ENCODE measurements at regions not wholly inside any gene's neighbourhood (a gene's known extent, or its start where the extent isn't known, plus 50 kb on each side); places are given as distances from the start of the nearest gene placed in this dataset. TPM values are rescaled to one million over a fixed set of nuclear protein-coding genes. Genes with fewer than 3 reads are reported as not detected.

GRCh38 chr5:153437251-153437650 lies 53.2 kb upstream of the GRIA1 start:
- intact Hi-C loops (cut with micrococcal nuclease), result no loop called here
- H2AFZ ChIP-seq (ENCODE audit: insufficient read depth, low read depth, low read length, poor library complexity, severe bottlenecking), result no peak overlapping the region

GRCh38 chr5:153439130-153439529 lies 51.3 kb upstream of the GRIA1 start:
- no peak for TF ChIP-seq CTCF (IDR thresholded peaks at IDR 0.05)
- no peak for TF ChIP-seq EZH2 (IDR thresholded peaks at IDR 0.05; ENCODE audit: borderline replicate concordance, insufficient read depth, low read depth, low read length, poor library complexity, severe bottlenecking)
- DNase-seq (no peak), ATAC-seq (ENCODE audit: low read depth) (no peak)
- no peaks in the 10 kb centered on the region for H3K27me3 Mint-ChIP-seq
- Histone ChIP-seq H3K9ac (ENCODE audit: low read length) (no peak overlapping the region), H3K79me2 (ENCODE audit: control insufficient read depth, insufficient read depth, low read length) (no peaks in the 10 kb centered on the region), H3K4me2 (replicated peaks; ENCODE audit: low read depth, low read length, poor library complexity, severe bottlenecking) (no peak overlapping the region), H3K27me3 (replicated peaks in 1 of 4; ENCODE audit: control extremely low read depth in 1 of 4, control insufficient read depth in 3 of 4, insufficient read depth in 4 of 4, low read length in 3 of 4) (no peaks in the 10 kb centered on the region), H4K20me1 (ENCODE audit: control insufficient read depth, insufficient read depth, low read length, poor library complexity, severe bottlenecking) (no peaks in the 10 kb centered on the region), H3K4me1 (ENCODE audit: control insufficient read depth in 2 of 2, insufficient read depth in 2 of 2, low read length in 2 of 2) (no peaks in the 10 kb centered on the region), H3K9me3 (ENCODE audit: control extremely low read depth in 1 of 3, control insufficient read depth in 2 of 3, insufficient read depth in 1 of 3, low read length in 2 of 3) (no peaks in the 10 kb centered on the region), H3K36me3 (replicated peaks in 1 of 2; ENCODE audit: control extremely low read depth in 1 of 2, control insufficient read depth in 1 of 2, extremely low read depth in 1 of 2, insufficient read depth in 2 of 2, low read length in 1 of 2) (no peaks in the 10 kb centered on the region), H3K4me3 (ENCODE audit: control extremely low read depth in 1 of 5, extremely low read depth in 1 of 5, insufficient read depth in 1 of 5, low read depth in 2 of 5, low read length in 4 of 5) (no peak overlapping the region), H2AFZ (ENCODE audit: insufficient read depth, low read depth, low read length, poor library complexity, severe bottlenecking) (no peak overlapping the region), H3K27ac (ENCODE audit: low read length in 2 of 2) (no peak overlapping the region)
- H3K9me3 Mint-ChIP-seq (ENCODE audit: insufficient read depth), result no peaks in the 10 kb centered on the region
- no peaks in the 10 kb centered on the region for H3K4me1 Mint-ChIP-seq
- POLR2A ChIA-PET, result no interaction called here
- CTCF ChIA-PET, result no interaction called here
- no peak overlapping the region for H3K27ac Mint-ChIP-seq
- H3K4me3 Mint-ChIP-seq, result no peak overlapping the region
- intact Hi-C loops (cut with micrococcal nuclease), result no loop called here

More at GRCh38 chr5:153437251-153437650, 53.2 kb upstream of the GRIA1 start:
- H3K9ac ChIP-seq (ENCODE audit: low read length), result no peak overlapping the region
- Mint-ChIP-seq H3K27me3 (no peaks in the 10 kb centered on the region), H3K27ac (no peak overlapping the region), H3K4me1 (no peaks in the 10 kb centered on the region), H3K9me3 (ENCODE audit: insufficient read depth) (no peaks in the 10 kb centered on the region), H3K4me3 (no peak overlapping the region)
- CTCF ChIA-PET, result no interaction called here
- no peaks in the 10 kb centered on the region for H4K20me1 ChIP-seq (ENCODE audit: control insufficient read depth, insufficient read depth, low read length, poor library complexity, severe bottlenecking)
- no peak overlapping the region for H3K27ac ChIP-seq (ENCODE audit: low read length in 2 of 2)
- no peaks in the 10 kb centered on the region for H3K79me2 ChIP-seq (ENCODE audit: control insufficient read depth, insufficient read depth, low read length)
- no peak overlapping the region for H3K4me2 ChIP-seq (replicated peaks; ENCODE audit: low read depth, low read length, poor library complexity, severe bottlenecking)
- H3K27me3 ChIP-seq (replicated peaks in 1 of 4; ENCODE audit: control extremely low read depth in 1 of 4, control insufficient read depth in 3 of 4, insufficient read depth in 4 of 4, low read length in 3 of 4), result no peaks in the 10 kb centered on the region
- no peaks in the 10 kb centered on the region for H3K4me1 ChIP-seq (ENCODE audit: control insufficient read depth in 2 of 2, insufficient read depth in 2 of 2, low read length in 2 of 2)
- no peaks in the 10 kb centered on the region for H3K9me3 ChIP-seq (ENCODE audit: control extremely low read depth in 1 of 3, control insufficient read depth in 2 of 3, insufficient read depth in 1 of 3, low read length in 2 of 3)
- ATAC-seq (ENCODE audit: low read depth) (no peak), DNase-seq (no peak)
- POLR2A ChIA-PET, result no interaction called here
- no peak overlapping the region for H3K4me3 ChIP-seq (ENCODE audit: control extremely low read depth in 1 of 5, extremely low read depth in 1 of 5, insufficient read depth in 1 of 5, low read depth in 2 of 5, low read length in 4 of 5)
- no peaks in the 10 kb centered on the region for H3K36me3 ChIP-seq (replicated peaks in 1 of 2; ENCODE audit: control extremely low read depth in 1 of 2, control insufficient read depth in 1 of 2, extremely low read depth in 1 of 2, insufficient read depth in 2 of 2, low read length in 1 of 2)
- TF ChIP-seq EZH2 (IDR thresholded peaks at IDR 0.05; ENCODE audit: borderline replicate concordance, insufficient read depth, low read depth, low read length, poor library complexity, severe bottlenecking) (no peak), CTCF (IDR thresholded peaks at IDR 0.05) (no peak)

Small RNAs in the stretch of these regions (small RNA-seq; reads per million reads assigned to genes)
- gene AC008571.1 (ENCODE audit: insufficient read length, low read depth, low replicate concordance), result not detected
